Neuronal stem cell (in vitro differentiated cells): ENCODE measurements at regions not wholly inside any gene's neighbourhood (a gene's known extent, or its start where the extent isn't known, plus 50 kb on each side); places are given as distances from the start of the nearest gene placed in this dataset.

ENCODE experiments used
- DNase-seq: peaks from one replicate; pipeline ENCODE4 v3.0.0-alpha.2; 2013; ENCODE audit warnings: low spot score
- H2AFZ ChIP-seq: one replicate; pipeline ENCODE4 v1.6.1; 2013; ENCODE audit warnings: mild to moderate bottlenecking, low read length, inconsistent platforms
- H2AK5ac ChIP-seq: 2 replicates; pipeline ENCODE4 v1.6.1; 2013; ENCODE audit warnings: low read depth, mild to moderate bottlenecking, inconsistent platforms, low read length, moderate library complexity, mixed read lengths
- H2BK120ac ChIP-seq: 2 replicates; pipeline ENCODE4 v1.6.1; 2013; ENCODE audit warnings: low read depth, mild to moderate bottlenecking, inconsistent platforms, low read length, moderate library complexity, mixed read lengths
- H2BK12ac ChIP-seq: one replicate; pipeline ENCODE4 v1.6.1; 2013; ENCODE audit warnings: low read length, inconsistent platforms
- H2BK15ac ChIP-seq: 2 replicates; pipeline ENCODE4 v1.6.1; 2013; ENCODE audit warnings: mild to moderate bottlenecking, low read length, inconsistent platforms, mixed read lengths
- H2BK5ac ChIP-seq: one replicate; pipeline ENCODE4 v1.6.1; 2013; ENCODE audit warnings: inconsistent platforms, mild to moderate bottlenecking, low read length, moderate library complexity
- H3K14ac ChIP-seq: one replicate; pipeline ENCODE4 v1.6.1; 2013; ENCODE audit warnings: low read length, inconsistent platforms
- H3K18ac ChIP-seq: 2 replicates; pipeline ENCODE4 v1.6.1; 2013; ENCODE audit warnings: low read length, inconsistent platforms
- H3K23ac ChIP-seq: 2 replicates; pipeline ENCODE4 v1.6.1; 2013; ENCODE audit warnings: low read depth, mild to moderate bottlenecking, mixed read lengths, low read length, inconsistent platforms; ENCODE audit not compliant: poor library complexity
- H3K27ac ChIP-seq: replicated peaks from 3 replicates; pipeline ENCODE4 v1.5.1; 2013; ENCODE audit warnings: low read length, inconsistent platforms
- H3K27me3 ChIP-seq, 3 experiments: 2 replicates each; pipeline ENCODE4 v1.6.1; 2013; ENCODE audit warnings: low read length in 3 of 3, mild to moderate bottlenecking in 2 of 3, inconsistent platforms in 1 of 3, low read depth in 1 of 3, mixed read lengths in 1 of 3, moderate library complexity in 1 of 3; ENCODE audit not compliant: control insufficient read depth in 3 of 3, insufficient read depth in 3 of 3
- H3K36me3 ChIP-seq, 2 donors: replicated peaks in 1 of 2; 2 replicates each; pipeline ENCODE4 v1.6.1; 2013; ENCODE audit warnings: low read length in 2 of 2; ENCODE audit not compliant: control insufficient read depth in 2 of 2, insufficient read depth in 2 of 2
- H3K4ac ChIP-seq: 2 replicates; pipeline ENCODE4 v1.6.1; 2013; ENCODE audit warnings: inconsistent platforms, mild to moderate bottlenecking, low read length, moderate library complexity
- H3K4me1 ChIP-seq, 2 donors: 1 replicate in 1 of 2; 2 replicates in 1 of 2; pipeline ENCODE4 v1.6.1; 2013; ENCODE audit warnings: low read length in 2 of 2, low read depth in 1 of 2; ENCODE audit not compliant: control insufficient read depth in 2 of 2, insufficient read depth in 1 of 2
- H3K4me2 ChIP-seq: one replicate; pipeline ENCODE4 v1.6.1; 2013; ENCODE audit warnings: mild to moderate bottlenecking, low read length, inconsistent platforms; ENCODE audit not compliant: insufficient read depth, poor library complexity, severe bottlenecking
- H3K4me3 ChIP-seq, 2 donors: 2 replicates each; pipeline ENCODE4 v1.5.1; 2013; ENCODE audit warnings: low read length in 2 of 2, mild to moderate bottlenecking in 2 of 2, inconsistent platforms in 1 of 2, moderate library complexity in 1 of 2
- H3K79me1 ChIP-seq: one replicate; pipeline ENCODE4 v1.6.1; 2013; ENCODE audit warnings: low read depth, mild to moderate bottlenecking, inconsistent platforms, low read length, moderate library complexity
- H3K9ac ChIP-seq: one replicate; pipeline ENCODE4 v1.6.1; 2013; ENCODE audit warnings: mild to moderate bottlenecking, low read depth, low read length, inconsistent platforms; ENCODE audit not compliant: poor library complexity
- H3K9me3 ChIP-seq, 2 donors: replicated peaks in 1 of 2; 2 replicates each; pipeline versions ENCODE3 to v1.6.1; 2013; ENCODE audit warnings: low read length in 2 of 2, mild to moderate bottlenecking in 2 of 2, inconsistent platforms in 1 of 2, low read depth in 1 of 2, mixed read lengths in 1 of 2, moderate library complexity in 1 of 2; ENCODE audit not compliant: control insufficient read depth in 2 of 2, insufficient read depth in 1 of 2
- H4K8ac ChIP-seq: one replicate; pipeline ENCODE4 v1.6.1; 2013; ENCODE audit warnings: low read depth, mild to moderate bottlenecking, inconsistent platforms, low read length, moderate library complexity
- H4K91ac ChIP-seq: one replicate; pipeline ENCODE4 v1.6.1; 2013; ENCODE audit warnings: low read length, low read depth, mild to moderate bottlenecking, inconsistent platforms; ENCODE audit not compliant: poor library complexity
- WGBS, 2 donors: extraction: QIAGEN DNeasy Blood & Tissue Kit; methylation state at CpG; one replicate each; pipeline ENCODE4 v1.1.7; 2013; ENCODE audit warnings: missing lambda C conversion rate in 2 of 2, mixed read lengths in 1 of 2; ENCODE audit not compliant: insufficient read length in 2 of 2, insufficient replicate concordance in 1 of 2; ENCODE audit errors: extremely low coverage in 2 of 2; 5-methylcytosine and 5-hydroxymethylcytosine counted together

DNA sequence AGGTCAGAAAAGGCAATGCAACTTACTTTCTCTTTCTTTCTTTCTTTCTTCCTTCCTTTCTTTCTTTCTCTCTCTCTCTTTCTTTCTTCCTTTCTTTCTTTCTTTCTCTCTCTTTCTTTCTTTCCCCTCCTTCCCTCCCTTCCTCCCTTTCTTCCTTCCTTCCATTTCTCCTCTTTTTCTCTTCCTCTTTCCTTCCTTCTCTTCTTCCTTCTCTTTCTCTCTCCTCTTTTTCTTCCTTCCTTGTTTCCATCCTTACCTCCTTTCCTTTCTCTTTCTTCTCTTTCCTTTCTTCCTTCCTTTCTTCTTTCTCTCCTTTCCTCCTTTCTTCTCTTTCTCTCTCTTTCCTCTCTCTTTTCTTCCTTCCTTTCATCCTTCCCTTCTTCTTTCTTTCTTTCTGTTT, 819.8 kb upstream of the SOX9 start:
- Histone ChIP-seq H3K4me1 (peaks cover 0 to 5% of the 10 kb centered on the region in 2 donors), H4K8ac (no peak overlapping the region), H3K36me3 (no peaks in the 10 kb centered on the region), H2BK5ac (no peak overlapping the region), H4K91ac (no peak overlapping the region), H3K4me2 (no peak overlapping the region), H3K4me3 (no peak overlapping the region), H2AFZ (no peak overlapping the region), H2BK12ac (no peak overlapping the region), H3K18ac (no peak overlapping the region), H3K4ac (no peak overlapping the region), H2BK15ac (no peak overlapping the region), H3K27ac (no peak overlapping the region), H3K9me3 (no peaks in the 10 kb centered on the region), H2AK5ac (no peak overlapping the region), H2BK120ac (no peak overlapping the region), H3K79me1 (no peaks in the 10 kb centered on the region), H3K23ac (no peak overlapping the region), H3K27me3 (no peaks in the 10 kb centered on the region), H3K9ac (no peak overlapping the region), H3K14ac (no peak overlapping the region)
- DNase-seq = no peak

DNA sequence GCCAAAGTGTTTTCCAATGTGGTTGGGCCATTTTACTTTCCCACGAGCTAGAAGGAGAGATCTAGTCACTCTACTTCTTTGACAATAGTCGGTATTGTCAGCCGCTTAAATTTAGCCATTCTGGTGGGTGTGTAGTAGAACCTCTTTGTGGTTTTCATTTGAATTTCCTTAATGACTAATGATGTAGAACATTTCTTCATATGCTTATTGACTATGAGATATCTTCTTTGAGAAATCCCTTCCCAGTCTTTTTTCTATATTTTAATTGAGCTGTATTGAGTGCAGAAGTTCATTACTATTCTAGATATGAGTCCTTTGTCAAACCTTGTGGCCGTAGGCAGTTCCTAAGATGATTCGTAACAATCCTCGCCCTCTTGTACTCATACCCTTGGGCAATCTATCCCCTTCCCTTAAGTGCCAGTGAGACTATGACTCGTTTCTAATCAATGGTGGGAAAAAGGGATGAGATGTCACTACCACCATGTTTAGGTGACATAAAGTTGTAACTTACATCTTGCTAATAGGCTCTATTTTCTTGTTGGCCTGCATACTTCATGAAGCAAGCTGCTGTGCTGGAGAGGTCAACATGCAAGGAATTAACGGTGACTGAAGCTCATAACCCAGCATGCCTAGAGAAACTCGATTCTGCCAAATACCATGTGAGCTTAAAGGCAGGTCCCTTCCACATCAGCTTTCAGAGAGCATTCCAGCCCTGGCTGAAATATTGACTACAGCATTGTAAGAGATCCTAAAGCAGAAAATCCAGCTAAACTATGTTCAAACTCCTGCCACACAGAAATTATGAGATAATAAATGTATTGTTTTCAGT, 817.9 kb upstream of the SOX9 start:
- Histone ChIP-seq H3K9me3 (no peaks in the 10 kb centered on the region), H3K4me1 (peaks cover 0 to 2% of the 10 kb centered on the region in 2 donors), H3K14ac (no peak overlapping the region), H2BK5ac (no peak overlapping the region), H4K8ac (no peak overlapping the region), H2BK120ac (no peak overlapping the region), H3K4ac (no peak overlapping the region), H3K4me2 (no peak overlapping the region), H2BK12ac (no peak overlapping the region), H2BK15ac (no peak overlapping the region), H2AFZ (no peak overlapping the region), H3K18ac (no peak overlapping the region), H3K27me3 (no peaks in the 10 kb centered on the region), H3K23ac (no peak overlapping the region), H3K36me3 (no peaks in the 10 kb centered on the region), H3K4me3 (no peak overlapping the region), H3K79me1 (no peaks in the 10 kb centered on the region), H3K27ac (no peak overlapping the region), H4K91ac (no peak overlapping the region), H2AK5ac (no peak overlapping the region), H3K9ac (no peak overlapping the region)
- no CpG with 5 or more reads among the region's 9 CpGs for WGBS, 2 donors
- DNase-seq = no peak

DNA sequence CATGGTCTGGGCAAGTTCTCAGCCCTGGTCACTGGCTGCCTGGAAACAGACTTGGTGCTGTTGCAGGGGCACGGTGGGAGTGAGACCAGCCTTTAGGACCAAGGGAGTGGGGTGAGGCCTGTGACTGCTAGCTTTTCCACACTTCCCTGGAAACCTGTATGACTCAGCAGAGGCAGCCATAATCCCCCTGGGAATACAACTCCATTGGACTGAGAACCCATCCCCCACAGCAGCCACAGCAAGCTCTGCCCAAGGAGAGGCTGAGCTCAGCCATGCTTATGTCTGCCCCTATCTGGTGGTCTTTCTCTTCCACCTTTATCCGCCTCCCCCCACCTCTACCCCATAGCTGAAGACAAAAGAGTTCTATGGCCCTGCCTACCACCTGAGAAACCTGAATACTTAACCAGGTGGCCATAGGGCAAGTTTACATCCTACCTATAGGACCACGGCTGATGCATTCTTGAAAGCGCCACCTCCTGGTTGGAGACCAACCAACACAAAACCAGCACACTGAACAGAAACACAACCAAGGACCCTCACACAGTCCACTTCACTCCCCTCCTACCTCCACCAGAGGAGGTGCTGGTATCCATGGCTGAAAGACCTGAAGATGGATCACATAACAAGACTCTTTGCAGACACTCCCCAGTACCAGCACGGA, 816.2 kb upstream of the SOX9 start:
- Histone ChIP-seq H3K27me3 (no peaks in the 10 kb centered on the region), H3K27ac (no peak overlapping the region), H3K9me3 (no peaks in the 10 kb centered on the region), H2BK12ac (no peak overlapping the region), H2AK5ac (no peak overlapping the region), H3K4me1 (peaks cover 0 to 2% of the 10 kb centered on the region in 2 donors), H3K23ac (no peak overlapping the region), H3K18ac (no peak overlapping the region), H3K14ac (no peak overlapping the region), H2BK120ac (no peak overlapping the region), H2AFZ (no peak overlapping the region), H3K4me3 (no peak overlapping the region), H3K4ac (no peak overlapping the region), H2BK5ac (no peak overlapping the region), H3K36me3 (no peaks in the 10 kb centered on the region), H3K4me2 (no peak overlapping the region), H4K91ac (no peak overlapping the region), H4K8ac (no peak overlapping the region), H3K79me1 (no peaks in the 10 kb centered on the region), H2BK15ac (no peak overlapping the region), H3K9ac (no peak overlapping the region)
- no peak for DNase-seq
- WGBS, 2 donors = no CpG with 5 or more reads among the region's 5 CpGs

DNA sequence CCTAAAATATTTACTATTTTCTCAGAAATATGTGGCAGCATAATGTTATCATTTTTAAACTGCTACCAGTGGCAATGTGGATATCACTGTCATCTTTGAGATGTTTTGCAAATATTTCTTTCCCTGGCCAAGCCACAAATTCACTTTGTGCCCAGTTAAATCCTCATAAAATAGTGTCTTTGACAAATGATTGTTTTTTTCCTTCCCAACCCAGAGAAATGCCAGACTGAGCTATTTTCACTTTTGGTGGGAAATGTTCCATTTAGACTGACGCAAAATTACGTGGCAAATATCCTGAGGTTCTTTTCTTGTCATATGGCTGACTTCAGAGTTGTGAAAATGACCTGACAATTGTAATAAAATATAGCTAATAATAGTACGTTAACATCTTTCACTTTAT, 807.0 kb upstream of the SOX9 start:
- Histone ChIP-seq H4K8ac (no peak overlapping the region), H3K4me3 (no peak overlapping the region), H3K79me1 (no peaks in the 10 kb centered on the region), H2BK5ac (no peak overlapping the region), H3K27me3 (no peaks in the 10 kb centered on the region), H2BK120ac (no peak overlapping the region), H3K4me1 (no peaks in the 10 kb centered on the region), H3K27ac (no peak overlapping the region), H3K23ac (no peak overlapping the region), H2AK5ac (no peak overlapping the region), H3K36me3 (no peaks in the 10 kb centered on the region), H3K18ac (no peak overlapping the region), H3K4me2 (no peak overlapping the region), H3K9me3 (no peaks in the 10 kb centered on the region), H3K9ac (no peak overlapping the region), H2BK15ac (no peak overlapping the region), H3K4ac (no peak overlapping the region), H2BK12ac (no peak overlapping the region), H3K14ac (no peak overlapping the region), H4K91ac (no peak overlapping the region), H2AFZ (no peak overlapping the region)
- no peak for DNase-seq
- WGBS, 2 donors = no CpG with 5 or more reads among the region's 3 CpGs
